Neural crest cell (in vitro differentiated cells): ENCODE measurements at regions not wholly inside any gene's neighbourhood (a gene's known extent, or its start where the extent isn't known, plus 50 kb on each side); places are given as distances from the start of the nearest gene placed in this dataset.

Experiments used
- DNase-seq: peaks from one replicate; pipeline ENCODE4 v3.0.0; 2021; ENCODE audit warnings: low read depth, mixed read lengths, low spot score
- H3K27ac Mint-ChIP-seq: one replicate; pipeline ENCODE4 v1.8.0; 2021; ENCODE audit warnings: mild to moderate bottlenecking, mixed read lengths; ENCODE audit not compliant: unreplicated experiment
- H3K27me3 Mint-ChIP-seq: 2 replicates; pipeline ENCODE4 v1.8.0; 2021; ENCODE audit warnings: low read depth, mild to moderate bottlenecking, mixed read lengths
- H3K36me3 Mint-ChIP-seq: 2 replicates; pipeline ENCODE4 v1.8.0; 2021; ENCODE audit warnings: low read depth, mild to moderate bottlenecking, mixed read lengths
- H3K4me1 Mint-ChIP-seq: 2 replicates; pipeline ENCODE4 v1.8.0; 2021; ENCODE audit warnings: mixed read lengths
- H3K4me3 Mint-ChIP-seq: one replicate; pipeline ENCODE4 v1.8.0; 2021; ENCODE audit warnings: mild to moderate bottlenecking, mixed read lengths
- H3K9me3 Mint-ChIP-seq: 2 replicates; pipeline ENCODE4 v1.8.0; 2021; ENCODE audit warnings: mixed read lengths
- CTCF ChIP-seq: fragments of 200-600 bp; sonication (generic); conservative IDR thresholded peaks from 2 replicates; pipeline ENCODE4 v1.5.0; 2021; ENCODE audit warnings: antibody characterized with exemption, mild to moderate bottlenecking

- no peak for DNase-seq
- no peaks in the 10 kb centered on the region for H3K27me3 Mint-ChIP-seq
- no peak overlapping the region for H3K4me3 Mint-ChIP-seq
- TF ChIP-seq CTCF: no peak
- no peak overlapping the region for H3K27ac Mint-ChIP-seq
- H3K4me1 Mint-ChIP-seq: peaks cover 4% of the 10 kb centered on the region
- no peaks in the 10 kb centered on the region for H3K36me3 Mint-ChIP-seq
- H3K9me3 Mint-ChIP-seq: no peaks in the 10 kb centered on the region
Observed at GRCh38 chr1:166470014-166470413, 303.2 kb upstream of the FAM78B start.

DNA sequence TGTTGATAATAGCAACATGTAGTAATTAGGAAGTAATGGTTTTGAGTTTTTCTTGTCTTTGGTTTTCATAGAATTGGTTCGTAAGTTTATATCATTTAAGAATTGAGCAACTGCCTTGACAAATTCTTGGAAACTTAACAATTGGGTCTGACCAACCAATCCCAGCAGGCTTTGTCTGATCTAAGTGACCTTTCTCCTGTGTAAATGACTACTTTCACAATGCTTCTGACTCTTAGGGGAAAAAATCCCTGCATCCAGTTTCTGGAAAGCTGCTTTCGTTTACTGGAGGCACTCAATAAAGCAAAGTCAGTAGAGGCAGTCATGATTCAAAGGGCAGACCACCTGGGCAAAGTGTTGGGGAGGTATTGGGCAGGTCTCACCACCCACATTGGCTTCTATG is 303.6 kb upstream of the FAM78B start:
- Mint-ChIP-seq H3K27me3 (no peaks in the 10 kb centered on the region), H3K27ac (no peak overlapping the region), H3K4me1 (peaks cover 4% of the 10 kb centered on the region), H3K36me3 (no peaks in the 10 kb centered on the region), H3K9me3 (no peaks in the 10 kb centered on the region), H3K4me3 (no peak overlapping the region)
- no peak for DNase-seq
- no peak for TF ChIP-seq CTCF

GRCh38 chr1:166471359-166471758 is 304.6 kb upstream of the FAM78B start:
- Mint-ChIP-seq H3K36me3 (no peaks in the 10 kb centered on the region), H3K27ac (no peak overlapping the region), H3K4me1 (peaks cover 4% of the 10 kb centered on the region), H3K4me3 (no peak overlapping the region), H3K9me3 (no peaks in the 10 kb centered on the region), H3K27me3 (no peaks in the 10 kb centered on the region)
- no peak for DNase-seq
- TF ChIP-seq CTCF: no peak

DNA sequence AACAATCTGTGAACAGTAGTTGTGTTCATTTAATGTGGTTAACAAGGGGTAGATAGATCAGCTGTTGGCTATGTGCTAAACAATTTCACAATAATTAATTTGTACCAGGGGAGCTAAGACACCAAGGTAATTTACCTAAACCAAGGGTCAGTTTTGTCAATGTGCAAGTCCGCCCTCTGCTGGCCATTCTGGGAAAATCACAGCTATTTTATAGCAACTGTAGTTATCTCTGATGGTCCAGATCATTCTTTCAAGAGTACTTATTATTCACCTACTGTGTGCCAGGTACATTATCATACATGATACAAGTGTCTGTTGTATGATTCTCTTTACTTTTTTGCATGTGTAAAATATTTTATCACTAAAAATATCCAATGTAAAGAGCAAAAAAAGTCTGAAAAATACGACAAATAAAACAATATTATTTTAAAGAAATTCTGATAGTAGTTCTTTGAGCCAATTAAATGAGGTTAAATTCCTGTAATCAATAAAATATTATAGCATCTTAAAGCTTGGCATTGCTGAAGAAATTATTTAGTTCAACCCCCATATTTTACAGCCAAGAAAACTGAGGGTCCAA is 312.3 kb upstream of the FAM78B start:
- H3K9me3 Mint-ChIP-seq: no peaks in the 10 kb centered on the region
- H3K27ac Mint-ChIP-seq: no peak overlapping the region
- H3K36me3 Mint-ChIP-seq: no peaks in the 10 kb centered on the region
- peak; percentile 54 for DNase-seq
- H3K4me1 Mint-ChIP-seq: no peaks in the 10 kb centered on the region
- peaks cover 25% of the 10 kb centered on the region for H3K27me3 Mint-ChIP-seq
- H3K4me3 Mint-ChIP-seq: no peak overlapping the region
- peak; percentile 90 for TF ChIP-seq CTCF

DNA sequence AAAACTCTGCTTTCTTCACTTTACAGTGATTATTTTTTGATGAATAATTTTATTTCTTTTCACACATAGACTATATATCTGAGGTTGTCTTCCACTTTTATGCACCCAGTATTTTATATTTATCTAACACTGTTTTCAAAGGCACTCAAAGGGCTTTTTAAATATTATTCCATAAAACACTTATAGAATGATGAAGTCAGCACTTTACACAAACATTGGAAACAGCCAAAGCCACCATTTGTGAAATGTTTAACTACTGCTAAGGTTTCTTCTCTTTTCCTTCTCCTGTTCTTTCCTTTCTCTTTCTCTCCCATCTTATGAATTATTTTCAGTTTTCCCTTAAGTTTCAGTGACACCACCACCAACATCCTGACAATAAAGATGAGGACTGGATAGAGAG is 317.7 kb upstream of the FAM78B start:
- Mint-ChIP-seq H3K27me3 (peaks cover 56% of the 10 kb centered on the region), H3K27ac (no peak overlapping the region), H3K36me3 (no peaks in the 10 kb centered on the region), H3K4me3 (no peak overlapping the region), H3K9me3 (no peaks in the 10 kb centered on the region), H3K4me1 (peaks cover 27% of the 10 kb centered on the region)
- no peak for TF ChIP-seq CTCF
- no peak for DNase-seq
